NCI-H748 treated with DMSO at 0.1 percent for 48 hours (cell line): ENCODE measurements at regions not wholly inside any gene's neighbourhood (a gene's known extent, or its start where the extent isn't known, plus 50 kb on each side); places are given as distances from the start of the nearest gene placed in this dataset.
"Not testable (repeated sequence)": the region's sequence is repeated elsewhere in the genome, so short reads cannot be mapped to it uniquely, and the experiment has no call there.

ENCODE experiments used
- DNase-seq: peaks from one replicate; lab custom pipeline; 2025; lab: John Stamatoyannopoulos, UW

DNA sequence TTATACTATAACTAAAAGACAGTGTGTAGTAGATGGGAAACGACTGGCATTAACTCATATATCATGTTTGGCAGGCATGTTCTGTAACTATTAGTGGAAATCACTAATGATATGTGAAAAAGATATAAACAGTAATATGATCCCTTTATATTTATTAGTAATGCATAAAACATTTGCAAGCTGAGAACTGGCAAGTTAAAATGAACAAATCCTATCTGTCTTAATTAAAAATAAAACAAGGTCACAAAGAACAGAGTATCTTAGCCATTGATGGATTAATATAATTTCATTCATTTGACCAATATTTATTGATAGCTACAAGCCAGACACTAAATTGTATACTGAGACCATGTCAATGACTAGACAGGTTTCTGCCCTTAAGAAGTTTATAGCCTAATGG lies 154.5 kb downstream of the CRPPA start:
- DNase-seq = no peak

DNA sequence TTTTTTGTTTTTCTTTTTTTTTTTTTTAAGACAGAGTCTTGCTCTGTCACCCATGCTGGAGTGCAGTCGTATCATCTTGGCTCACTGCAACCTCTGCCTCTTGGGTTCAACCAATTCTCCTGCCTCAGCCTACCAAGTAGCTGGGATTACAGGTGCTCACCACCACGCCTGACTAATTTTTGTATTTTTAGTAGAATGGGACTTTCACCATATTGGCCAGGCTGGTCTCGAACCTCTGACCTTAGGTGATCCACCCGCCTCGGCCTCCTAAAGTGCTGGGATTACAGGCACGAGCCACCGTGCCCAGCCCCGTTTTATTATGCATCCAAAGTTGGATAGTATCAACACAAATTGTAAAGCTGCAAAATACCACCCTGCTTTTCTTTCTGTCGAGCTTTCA lies 154.9 kb downstream of the CRPPA start:
- DNase-seq = not testable (repeated sequence)

DNA sequence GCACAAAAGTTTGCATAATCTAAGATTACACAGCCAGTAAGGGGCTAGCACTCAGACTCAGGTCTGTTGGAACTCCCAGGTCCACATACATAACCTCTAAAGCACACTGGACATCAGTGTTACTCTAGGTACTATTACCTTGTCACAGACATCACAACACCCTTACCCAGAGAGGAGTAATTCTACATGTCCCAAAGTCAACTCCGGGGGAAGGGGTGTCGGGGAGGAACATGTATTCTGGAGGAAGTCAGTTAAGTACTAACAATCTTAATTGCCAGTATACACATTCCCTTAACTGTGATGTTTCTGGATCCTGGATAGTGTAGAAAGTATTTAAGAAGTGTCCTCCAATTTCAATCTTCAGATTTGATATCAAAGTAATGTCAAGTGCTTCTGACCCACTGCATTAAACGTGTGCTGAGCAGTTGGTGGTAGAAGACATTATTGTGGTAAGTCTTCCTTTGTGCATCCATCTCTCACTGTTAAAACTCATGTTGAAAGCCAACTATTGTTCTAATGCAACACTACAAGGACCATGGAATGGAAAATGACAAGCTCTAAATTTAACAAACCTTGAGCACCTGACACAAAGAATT lies 155.4 kb downstream of the CRPPA start:
- no peak for DNase-seq

DNA sequence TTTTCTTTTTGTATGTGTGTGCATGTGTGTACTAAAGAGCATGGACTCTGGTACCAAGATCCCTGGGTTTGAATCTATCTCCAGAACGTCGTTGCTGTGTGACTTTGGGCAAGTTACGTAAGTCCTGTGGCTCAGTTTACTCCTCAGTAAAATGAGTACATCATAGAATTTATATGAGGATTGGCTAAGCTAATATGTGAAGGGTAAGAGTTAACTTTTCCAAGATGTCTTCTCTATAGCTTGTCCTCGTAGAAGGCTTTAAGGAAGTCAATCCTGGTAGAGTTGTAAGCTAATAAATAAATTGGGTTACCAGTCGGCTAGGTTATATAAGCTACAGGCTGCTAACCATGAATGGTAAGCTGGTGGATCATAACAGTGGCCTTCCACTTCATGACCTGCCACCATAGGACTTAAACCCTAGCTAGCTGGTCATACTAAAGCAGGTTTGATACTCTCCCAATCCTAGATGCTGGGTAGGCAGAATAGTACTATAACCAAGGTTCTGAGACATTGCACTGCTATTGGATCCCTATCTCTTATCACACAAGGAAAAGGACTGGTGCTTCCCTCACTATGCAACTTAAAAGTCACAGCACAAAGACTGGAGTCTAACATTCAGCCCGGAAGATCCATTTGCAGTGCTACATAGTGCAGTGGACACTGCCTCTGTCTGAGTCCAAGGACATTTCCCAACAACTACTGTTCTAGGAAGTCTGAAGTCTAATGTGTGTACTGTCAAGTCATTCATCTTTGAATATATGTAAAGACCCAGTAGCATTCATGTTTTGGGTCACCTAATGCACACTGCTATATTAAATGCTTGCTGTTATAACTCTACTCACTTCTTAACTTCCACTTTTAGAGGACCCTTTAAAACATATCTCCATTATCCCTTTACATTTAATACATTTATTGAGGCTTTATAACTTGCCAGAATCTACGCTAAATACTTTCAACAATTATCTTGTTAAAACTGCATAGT lies 156.2 kb downstream of the CRPPA start:
- DNase-seq = no peak

DNA sequence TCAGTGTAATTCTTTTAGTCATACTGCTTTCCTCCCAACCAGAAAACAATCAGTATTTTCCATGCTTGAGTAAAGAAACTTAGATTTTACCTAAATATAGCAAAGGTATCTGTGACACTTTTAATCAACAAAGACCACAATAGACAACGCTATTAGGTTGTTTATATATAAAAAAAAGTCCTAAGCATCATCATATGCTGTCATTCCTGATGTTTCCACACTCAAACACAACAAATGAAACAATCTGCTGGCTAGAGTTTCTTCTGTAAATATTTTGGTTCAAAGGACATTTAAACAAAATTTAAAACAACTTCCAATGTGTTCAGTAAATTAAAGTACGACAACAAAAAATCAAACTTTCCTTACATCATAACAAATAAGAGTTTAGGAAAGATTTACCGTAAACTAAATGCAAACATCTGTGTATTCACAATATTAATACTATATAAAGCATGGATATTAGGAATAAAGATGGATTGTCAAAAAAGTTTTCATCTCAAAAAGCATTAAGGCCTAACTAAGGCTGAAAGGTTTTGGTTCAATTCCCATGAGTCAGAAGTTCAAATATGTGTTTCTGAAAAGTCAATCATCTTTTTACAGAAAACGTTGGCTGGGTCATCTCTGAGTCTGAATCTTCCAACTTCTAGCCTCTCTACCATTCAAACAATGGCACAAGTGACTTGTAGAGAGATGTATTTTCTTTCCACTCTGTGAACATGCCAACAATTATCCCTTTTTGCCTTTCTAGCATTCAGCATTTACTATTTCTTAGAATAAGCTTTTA lies 157.1 kb downstream of the CRPPA start:
- DNase-seq = no peak

DNA sequence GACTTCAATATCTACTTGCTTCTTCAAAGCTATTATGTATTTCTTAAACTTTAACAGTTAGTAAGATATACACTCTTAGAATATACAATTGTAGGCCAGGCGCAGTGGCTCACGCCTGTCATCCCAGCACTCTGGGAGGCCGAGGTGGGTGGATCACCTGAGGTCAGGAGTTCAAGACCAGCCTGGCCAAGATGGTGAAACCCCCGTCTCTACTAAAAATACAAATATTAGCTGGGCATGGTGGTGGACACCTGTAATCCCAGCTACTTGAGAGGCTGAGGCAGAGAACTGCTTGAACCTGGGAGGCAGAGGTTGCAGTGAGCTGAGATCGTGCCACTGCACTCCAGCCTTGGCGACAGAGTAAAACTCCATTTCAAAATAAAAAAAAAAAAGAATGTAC lies 158.0 kb downstream of the CRPPA start:
- not testable (repeated sequence) for DNase-seq

DNA sequence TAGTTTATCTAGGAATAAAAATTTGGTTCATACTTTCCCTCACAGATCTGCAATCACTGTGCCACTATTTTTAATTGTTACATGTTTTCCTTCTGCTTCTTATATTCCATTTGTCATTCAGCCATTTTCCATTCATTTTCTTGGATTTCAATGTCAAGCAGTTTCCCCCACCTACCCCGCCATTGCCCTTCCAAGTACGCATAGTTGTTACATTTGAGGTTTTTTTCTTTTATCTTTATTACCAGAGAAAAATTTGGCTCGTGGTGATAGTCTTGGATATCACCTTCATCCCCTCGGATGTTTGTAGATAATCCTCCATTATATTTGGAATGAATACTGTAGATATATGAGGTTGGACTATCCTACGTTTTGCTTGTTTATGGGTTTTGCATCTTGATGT lies 159.7 kb downstream of the CRPPA start:
- DNase-seq = no peak

DNA sequence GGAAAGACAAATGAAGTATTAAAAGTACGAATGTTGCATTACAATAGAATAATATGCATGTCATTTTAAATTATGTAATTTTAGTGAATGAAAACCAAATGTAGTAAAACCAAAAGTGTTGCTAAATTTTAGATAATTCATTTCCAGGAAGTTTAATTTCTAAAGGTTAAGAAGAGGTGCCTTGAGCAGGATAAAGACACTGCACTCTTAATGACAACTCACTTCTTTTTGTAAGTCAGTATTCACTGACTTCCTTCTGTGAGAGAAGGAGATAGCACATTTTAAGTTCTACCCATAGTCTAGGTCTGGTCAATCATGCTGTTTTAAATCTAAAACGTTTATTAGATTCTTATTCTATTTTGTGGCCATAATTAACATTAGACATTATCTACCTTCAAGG lies 160.2 kb downstream of the CRPPA start:
- DNase-seq = no peak

DNA sequence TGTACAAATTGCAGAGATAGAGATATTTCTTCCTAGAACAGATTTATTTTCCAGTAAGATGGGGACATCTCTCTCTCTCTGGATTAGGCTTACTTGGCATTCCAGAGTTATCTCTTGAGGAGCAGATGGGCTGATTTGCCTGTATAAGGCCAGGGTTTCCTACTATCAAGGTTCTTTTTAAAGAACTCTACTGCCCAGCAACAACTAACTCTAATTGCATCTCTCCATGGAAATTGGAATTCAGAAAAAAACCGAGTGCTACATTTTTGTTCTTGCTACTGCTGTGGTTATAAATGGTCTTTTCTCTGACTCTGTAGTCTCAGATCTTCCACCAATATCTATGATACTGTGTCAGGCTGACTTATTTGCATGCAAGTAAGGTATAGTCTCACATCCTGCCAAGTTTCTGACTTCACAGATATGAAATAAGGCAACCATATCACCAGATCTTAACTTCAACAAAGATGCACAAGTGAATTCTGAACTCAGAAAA lies 161.1 kb downstream of the CRPPA start:
- no peak for DNase-seq

DNA sequence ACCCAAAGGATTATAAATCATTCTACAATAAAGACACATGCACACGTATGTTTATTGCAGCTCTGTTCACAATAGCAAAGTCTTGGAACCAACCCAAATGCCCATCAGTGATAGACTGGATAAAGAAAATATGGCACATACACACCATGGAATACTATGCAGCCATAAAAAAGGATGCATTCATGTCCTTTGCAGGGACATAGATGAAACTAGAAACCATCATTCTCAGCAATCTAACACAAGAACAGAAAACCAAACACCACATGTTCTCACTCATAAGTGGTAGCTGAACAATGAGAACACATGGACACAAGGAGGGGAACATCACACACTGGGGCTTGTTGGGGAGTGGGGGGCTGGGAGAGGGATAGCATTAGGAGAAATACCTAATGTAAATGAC lies 164.9 kb downstream of the CRPPA start:
- not testable (repeated sequence) for DNase-seq

DNA sequence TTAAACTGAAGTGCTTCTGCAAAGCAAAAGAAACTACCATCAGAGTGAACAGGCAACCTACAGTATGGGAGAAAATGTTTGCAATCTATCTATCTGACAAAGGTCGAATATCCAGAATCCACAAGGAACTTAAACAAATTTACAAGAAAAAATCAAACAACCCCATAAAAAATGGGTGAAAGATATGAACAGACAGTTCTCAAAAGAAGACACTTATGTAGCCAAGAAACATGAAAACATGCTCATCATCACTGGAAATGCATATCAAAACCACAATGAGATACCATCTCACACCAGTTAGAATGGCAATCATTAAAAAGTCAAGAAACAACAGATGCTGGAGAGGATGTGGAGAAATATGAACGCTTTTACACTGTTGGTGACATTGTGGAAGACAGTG lies 165.4 kb downstream of the CRPPA start:
- DNase-seq = not testable (repeated sequence)

DNA sequence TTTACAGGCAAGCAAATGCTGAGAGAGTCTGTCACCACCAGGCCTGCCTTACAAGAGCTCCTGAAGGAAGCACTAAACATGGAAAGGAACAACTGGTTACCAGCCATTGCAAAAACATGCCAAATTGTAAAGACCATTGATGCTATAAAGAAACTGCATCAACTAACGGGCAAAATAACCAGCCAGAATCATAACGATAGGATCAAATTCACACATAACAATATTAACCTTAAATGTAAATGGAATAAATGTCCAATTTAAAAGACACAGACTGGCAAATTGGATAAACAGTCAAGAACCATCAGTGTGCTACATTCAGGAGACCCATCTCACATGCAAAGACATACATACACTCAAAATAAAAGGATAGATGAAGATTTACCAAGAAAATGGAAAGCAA lies 170.7 kb downstream of the CRPPA start:
- DNase-seq = not testable (repeated sequence)

DNA sequence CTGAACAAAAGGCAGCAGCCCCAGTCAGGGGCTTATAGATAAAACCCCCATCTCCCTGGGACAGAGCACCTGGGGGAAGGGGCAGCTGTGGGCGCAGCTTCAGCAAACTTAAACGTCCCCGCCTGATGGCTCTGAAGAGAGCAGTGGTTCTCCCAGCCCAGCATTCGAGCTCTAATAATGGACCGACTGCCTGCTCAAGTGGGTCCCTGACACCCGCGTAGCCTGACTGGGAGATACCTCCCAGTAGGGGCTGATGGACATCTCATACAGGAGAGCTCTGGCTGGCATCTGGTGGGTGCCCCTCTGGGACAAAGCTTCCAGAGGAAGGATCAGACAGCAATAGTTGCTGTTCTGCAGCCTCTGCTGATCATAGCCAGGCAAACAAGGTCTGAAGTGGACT lies 172.1 kb downstream of the CRPPA start:
- DNase-seq = not testable (repeated sequence)

DNA sequence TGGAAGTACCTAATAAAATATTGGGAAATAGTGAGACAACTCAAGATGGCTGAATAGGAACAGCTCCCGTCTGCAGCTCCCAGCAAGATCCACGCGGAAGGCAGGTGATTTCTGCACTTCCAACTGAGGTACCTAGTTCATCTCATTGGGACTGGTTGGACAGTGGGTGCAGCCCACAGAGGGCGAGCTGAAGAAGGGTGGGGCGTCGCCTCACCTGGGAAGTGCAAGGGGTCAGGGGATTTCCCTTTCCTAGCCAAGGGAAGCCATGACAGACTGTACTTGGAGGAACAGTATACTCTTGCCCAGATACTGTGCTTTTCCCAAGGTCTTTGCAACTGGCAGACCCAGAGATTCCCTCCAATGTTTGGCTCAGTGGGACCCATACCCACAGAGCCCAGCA lies 172.8 kb downstream of the CRPPA start:
- not testable (repeated sequence) for DNase-seq

DNA sequence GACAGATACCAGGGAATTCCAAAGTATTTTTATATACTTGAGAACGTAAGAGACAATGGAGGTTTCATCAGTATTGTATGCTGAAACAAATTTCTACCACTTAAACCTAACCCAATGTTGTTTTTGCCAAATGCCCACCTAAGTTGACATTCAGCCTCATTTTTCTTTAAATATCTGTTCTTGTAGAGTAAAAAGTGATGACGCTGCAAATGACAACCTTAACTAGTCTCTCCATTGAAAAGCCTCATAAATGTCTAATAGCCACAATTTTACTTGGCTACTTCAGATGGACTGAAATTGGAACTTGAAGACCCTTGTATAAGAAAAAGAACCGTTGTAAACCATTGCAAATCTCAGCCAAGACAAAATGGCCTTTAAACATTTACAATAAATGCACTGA lies 176.9 kb downstream of the CRPPA start:
- no peak for DNase-seq

DNA sequence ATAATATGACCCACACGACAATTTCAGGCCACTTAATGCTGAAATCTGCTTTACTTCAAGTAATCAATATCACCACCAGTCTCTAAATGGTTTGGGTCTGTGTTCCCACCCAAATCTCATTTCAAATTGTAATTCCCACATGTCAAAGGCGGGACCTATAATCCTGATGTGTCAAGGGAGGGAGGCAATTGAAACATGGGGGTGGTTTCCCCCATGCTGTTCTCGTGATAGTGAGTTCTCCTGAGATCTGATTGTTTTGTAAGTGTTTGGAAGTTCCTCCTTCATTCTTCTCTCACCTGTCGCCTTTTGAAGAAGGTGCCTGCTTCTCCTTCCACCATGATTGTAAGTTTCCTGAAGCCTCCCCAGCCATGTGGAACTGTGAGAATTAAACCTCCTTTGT lies 178.4 kb downstream of the CRPPA start:
- no peak for DNase-seq

DNA sequence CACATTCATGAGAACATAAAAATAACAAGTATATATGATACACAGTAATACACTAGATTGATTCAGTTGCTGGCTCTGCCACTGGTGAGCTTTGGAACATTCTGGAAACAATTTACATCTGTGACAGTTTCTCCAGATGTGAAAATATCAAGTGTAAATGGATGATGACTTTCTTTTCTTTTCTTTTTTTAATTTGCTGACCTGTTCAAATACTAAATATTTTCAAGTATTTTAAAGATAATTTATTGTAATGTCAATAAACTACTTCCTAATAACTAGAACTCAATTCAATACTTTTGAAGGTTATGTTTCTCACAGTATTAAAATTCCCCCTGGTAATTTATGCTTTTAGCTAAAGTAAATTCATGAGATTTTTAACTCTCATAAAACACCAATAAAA lies 180.3 kb downstream of the CRPPA start:
- DNase-seq = no peak

DNA sequence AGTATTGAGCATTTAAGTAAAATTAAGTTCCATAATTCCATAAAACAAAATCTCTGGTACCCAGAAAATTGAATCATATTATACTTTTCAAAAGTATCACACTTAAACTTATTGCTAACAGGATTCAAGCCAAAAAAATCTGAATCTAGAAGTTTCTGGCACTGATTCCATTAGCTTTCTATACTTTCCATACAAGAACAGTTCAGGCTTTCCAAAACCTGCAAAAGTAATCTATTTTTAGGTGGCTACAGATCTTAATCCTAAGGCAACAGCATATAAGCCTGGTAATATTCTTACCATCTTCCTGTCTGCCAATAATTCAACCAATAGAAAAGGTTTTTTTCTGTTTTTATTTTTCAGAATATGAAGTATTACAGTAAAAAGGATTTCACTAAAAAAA lies 185.0 kb downstream of the CRPPA start:
- no peak for DNase-seq

DNA sequence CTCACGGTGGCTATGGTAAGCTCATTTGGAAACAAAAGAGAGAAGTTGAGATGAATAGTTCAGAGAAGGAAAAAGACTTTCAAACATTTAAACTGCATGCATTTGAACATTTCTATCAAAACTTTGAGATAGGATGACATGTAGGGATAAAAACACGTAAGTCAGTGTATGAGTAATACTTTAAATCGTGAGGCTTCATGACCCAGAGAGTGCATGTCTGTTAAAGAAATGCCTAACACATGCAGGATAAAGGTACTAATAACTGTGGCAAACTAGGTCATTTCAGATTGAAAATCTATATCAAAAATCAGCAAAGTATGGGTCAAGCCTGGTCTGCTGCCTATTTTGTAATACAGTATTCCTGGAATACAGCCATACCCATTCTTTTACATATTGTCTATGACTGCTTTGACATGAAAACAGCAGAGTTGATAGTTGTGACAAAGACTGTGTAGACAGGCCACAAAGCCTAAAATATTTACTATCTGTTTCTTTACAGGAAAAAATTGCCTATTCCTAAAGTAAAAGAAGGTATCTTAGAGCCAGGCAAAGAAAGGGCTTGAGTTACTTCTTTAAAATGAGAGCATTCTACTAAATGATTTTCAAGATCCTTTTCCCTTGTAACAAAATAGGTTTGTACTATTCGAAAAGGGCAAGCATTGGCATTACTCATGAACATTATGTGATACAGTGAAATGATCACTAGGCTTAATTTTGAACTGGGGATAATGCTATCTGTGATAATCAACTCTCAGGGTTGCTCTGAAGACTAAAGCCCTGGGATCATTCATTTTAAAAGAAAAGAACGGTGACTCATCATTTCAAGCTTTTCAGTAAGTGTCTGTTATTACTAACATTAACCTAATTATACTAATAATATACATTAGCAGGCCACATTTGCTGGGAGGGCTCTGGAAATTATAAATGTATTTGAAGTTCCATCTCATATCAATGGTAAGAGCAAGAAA lies 185.9 kb downstream of the CRPPA start:
- no peak for DNase-seq

DNA sequence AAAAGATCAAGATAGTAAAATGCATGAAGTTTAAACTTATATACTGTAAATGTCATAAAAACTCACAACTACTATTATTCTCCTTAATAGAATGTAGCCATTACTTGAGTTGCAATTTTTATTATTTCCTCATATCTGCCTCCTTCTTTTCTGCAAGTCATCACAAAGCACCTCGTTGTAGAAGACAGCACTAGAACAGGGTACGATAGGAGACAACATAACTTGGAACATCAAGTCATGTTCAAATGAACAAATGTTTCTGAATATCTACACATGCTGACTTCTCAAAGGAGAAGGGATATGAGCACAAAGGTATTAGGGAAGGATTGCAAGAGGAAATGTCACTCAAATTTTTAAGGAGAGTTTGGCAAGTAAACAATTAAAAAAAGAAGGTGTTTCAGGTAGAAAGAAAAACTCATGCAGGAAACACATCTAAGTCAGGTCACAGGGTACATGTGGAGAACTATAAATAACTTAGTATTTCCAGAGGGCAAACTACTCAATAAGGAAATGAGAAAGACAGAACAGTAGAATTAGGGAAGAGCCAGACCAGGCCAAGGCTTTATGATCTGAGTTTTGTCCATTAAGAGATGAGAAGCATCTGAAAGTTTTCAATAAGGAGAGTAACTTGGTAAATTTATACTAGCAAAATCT lies 186.7 kb downstream of the CRPPA start:
- no peak for DNase-seq

DNA sequence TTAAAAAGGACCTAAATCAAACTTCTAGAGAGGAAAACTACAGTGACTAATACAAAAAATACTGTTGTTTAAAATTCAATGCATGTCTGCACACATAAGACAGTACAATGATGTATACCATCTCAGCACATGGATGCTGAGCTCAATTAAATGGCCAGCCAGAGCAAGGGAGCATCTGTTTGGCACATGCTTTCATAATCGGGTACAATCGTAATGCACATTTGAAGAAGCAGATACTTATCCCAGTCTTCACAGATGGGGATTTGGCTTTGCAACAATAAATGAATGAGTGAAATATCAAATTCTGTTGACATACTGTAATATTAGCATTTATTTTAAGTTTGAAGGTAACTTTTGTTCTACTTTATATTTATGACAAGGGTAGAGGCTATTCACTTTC lies 187.8 kb downstream of the CRPPA start:
- DNase-seq = no peak
